ENCODE measurements at regions not wholly inside any gene's neighbourhood (a gene's known extent, or its start where the extent isn't known, plus 50 kb on each side); places are given as distances from the start of the nearest gene placed in this dataset.

DNA sequence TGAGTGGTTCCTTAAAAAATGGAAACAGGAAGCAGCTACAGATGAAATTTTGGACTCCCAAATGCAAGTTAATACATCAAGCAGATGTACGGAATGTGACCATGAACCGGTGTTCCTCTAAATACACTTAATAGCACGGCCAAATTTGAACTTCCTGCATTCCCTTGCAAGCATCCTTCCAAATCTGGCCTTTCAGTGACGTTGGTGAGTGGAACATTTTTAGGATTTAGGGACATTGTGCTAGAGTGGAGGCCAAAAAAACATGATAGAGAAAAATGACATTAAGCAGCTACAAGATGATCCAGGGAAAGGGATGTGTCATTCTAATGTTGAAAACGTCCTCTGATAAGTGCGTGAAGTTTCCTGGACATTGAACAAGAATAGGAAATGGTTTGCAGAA lies 62.1 kb downstream of the CTAGE1 start:
- DNase-seq (ENCODE audit: low read depth, low spot score) = no peak

DNA sequence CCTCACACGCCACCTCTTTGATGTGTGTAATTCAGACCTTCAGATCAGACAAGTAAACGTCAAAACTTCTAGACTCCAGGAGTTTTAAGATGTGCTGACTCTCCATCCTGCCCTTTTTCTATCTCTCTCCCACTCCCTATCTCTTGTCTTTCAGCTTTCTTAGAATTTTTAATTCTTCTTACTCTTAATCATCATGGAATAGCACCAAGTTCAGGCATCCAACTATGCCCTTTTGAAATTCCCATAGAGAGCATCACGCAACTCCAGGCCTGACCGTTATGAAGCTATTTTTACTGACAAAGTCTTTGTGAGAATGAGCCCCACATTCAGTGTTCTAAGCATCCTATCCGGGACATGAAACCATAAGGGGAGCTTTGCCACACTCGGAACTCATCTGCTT lies 62.6 kb downstream of the CTAGE1 start:
- no peak for DNase-seq (ENCODE audit: low read depth, low spot score)

DNA sequence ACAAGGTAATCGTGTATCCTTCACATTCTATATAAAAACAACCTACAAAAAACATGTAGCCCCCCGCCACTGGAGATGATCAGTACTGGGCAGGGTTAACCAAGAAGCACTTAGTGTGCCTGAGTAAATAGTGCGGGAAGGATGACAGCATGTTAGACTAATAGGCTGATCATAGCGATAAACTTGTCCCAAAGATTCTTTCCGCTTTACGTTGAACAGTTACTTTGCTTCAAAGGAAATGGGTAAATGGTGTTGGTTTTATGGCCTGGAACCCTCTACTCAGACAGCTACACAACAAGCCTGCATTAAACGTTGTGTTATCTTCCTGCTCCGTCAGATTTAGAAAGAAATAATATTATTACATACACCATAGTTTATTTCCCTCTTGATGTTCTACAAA lies 67.7 kb downstream of the CTAGE1 start:
- no peak for DNase-seq (ENCODE audit: low read depth, low spot score)

DNA sequence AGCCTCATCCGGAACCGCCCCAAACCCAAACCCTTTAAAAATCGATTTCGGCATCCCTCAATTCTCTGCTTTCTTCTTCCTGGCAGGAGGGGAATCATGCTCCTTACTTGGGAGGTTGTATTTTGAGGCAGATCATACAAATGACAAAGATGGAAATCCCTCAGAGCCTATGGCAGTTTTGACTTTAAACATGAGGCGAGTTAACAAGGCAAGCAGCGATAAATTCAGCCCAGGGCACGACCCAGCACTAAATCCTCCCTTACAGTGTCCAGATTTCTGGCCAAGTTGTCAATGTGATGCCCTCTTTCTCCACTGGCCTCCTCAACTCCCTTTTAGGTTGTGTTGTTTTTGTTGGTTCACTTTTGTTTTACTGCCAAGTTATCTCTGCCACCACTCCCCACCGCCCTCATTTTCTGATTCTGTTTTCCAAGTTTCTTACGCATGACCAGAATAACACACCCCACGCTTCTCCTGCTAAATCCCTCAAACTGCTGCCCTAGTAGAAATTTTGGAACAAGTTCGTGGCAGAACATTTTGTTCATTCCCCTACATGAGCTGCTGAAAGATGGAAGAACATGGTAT lies 68.3 kb downstream of the CTAGE1 start:
- DNase-seq (ENCODE audit: low read depth, low spot score) = no peak

DNA sequence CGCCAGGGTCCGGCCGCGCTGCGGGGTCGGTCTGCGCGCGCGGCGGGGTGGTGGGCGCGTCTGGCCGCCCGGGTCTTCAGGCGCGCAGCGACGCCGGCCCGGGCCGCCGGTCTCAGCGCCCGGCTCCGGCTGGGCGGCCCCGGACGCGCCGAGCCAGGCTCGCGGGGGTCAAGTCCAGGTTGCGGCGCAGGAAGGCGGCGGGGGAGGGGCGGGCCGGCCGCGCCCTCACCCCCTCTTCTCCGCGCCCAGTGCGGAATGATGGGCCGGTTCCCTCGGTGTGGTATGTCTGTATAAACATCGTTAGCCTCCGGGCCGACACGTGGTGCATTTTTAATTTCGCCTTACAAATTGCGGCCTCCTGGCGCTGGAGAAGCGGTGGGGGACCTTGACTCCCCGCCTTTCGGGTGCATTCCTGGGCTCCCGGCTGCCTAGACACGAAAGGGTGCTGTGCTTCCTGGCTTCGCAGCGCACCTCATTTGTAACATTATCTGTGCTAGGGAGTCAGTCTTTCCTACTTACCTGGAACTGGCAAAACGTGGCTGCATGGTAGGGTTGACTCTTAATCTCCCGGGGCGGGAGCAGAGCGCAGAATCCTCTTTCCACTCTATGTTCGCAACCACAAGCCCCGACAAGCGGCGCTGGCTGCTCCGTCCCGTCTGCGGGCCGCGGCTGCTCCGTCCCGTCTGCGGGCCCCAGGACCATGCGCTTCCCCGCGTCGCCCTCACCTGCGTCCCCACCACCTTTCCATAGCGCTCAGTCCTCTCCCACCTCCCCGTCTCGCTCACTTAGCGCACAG lies 69.0 kb downstream of the CTAGE1 start:
- DNase-seq (ENCODE audit: low read depth, low spot score) = no peak

DNA sequence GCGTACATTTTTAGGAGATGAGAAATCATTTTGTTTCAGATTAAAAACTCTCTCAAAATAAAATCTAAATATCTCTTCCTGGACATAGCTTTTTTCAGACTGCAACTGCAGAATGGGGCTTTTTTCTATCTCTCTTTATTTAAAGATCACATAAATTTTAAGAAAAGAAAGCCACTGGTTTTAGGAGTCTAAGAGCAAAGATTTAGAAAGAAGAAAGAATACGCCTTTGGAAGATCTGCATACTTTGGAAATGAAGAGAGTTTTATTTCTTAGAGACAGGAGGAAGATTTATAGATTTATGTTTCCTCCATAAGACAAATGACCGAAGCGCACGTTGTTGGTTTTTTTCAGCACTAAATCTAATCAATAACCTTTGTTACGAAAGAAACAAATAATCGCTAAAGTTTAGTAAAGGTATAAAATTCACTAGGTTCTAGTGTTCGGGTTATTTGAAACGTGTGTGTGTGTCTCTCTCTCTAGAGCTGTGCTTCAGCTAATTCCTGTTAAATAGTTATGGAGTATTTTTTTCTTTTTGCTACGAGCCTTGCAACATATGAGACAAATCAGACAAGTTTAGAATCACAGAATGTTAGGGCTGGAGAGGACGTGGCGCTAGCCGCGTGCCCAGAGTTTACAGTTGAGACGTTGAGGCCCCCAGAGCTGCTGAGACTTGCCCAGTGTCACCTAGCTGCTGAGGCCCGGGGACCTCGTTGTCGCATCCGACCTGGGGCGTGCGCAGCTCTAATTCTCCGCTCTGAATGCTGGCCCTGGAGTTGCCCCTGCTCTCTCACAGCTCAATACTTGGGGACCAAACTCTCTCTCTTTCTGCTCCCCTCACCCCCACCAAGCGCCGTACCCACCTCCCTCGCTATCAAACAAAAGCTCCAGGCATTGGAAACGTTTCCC lies 69.9 kb downstream of the CTAGE1 start:
- no peak for DNase-seq (ENCODE audit: low read depth, low spot score)

DNA sequence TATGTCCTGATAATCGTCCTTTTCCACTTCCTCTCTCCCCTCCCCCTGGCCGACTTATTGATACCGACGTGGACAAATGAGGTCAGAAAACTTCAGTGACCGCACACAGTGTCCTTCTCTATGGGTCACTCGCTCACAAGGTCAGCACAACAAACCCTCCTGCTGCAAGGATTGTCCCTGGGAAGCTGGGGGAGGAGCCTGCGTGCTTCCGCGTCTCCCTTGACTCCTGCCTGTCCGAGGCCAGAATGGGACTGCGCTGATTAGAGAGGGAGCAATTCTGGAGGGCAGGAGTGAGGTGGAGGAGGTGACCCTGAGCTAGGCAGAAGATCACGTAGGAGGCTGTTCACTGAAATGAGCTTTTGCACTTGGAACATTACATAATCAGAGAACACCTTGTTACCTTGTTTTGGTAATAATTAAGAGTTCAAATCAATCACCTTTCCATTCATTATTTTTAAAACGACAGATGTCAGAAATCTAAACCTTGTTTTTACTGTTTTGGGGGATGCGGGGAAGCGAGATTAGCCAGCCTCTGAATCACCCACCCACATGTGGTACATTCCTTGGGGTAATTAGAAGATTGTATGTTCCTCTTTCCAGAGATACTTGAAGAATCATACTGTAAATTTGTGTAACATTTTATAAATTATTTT lies 70.6 kb downstream of the CTAGE1 start:
- no peak for DNase-seq (ENCODE audit: low read depth, low spot score)

DNA sequence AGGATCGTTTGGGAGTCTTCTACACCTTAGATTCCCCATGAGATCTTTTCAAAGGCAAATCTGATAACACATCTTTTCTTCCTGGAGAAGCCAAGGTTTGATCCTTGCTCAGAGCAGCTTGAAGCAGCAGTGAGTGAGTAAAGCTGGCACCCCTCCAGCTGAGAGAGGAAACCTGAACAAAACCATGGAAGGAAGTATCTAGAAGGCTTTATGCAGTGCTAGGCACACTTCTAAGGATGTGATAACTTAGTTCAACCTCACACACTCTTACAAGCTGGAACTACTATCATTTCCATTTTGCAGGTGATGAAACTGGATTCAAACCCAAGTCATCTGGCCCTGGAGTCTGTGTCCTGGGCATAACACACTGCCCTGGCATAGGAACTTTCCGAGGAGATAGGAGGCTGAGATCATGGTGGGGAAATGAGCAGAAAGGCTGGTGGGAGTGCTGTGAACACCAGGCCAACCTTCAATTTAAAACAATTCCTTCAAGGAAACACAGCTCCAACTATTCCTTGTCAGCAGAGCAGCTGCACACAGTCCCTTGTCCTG lies 71.2 kb downstream of the CTAGE1 start:
- no peak for DNase-seq (ENCODE audit: low read depth, low spot score)

DNA sequence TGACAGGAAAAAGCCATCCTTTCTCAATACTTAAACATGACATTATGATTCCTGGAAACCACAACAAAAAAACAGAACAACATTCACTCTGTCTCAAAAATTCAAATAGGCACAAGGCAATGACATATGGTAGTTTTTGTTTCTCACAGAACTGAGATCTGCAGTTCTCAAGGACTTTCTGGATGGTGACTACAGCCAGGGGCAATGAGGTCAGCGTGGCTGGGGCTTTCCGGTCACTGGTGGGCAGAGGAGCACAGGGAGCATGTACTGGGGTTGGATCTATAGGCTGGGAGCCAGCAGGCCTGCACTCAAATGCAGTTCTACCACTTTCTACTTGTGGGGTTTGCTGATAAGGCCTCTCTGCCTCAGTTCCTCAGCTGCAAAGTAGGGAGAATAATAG lies 72.0 kb downstream of the CTAGE1 start:
- DNase-seq (ENCODE audit: low read depth, low spot score) = no peak

DNA sequence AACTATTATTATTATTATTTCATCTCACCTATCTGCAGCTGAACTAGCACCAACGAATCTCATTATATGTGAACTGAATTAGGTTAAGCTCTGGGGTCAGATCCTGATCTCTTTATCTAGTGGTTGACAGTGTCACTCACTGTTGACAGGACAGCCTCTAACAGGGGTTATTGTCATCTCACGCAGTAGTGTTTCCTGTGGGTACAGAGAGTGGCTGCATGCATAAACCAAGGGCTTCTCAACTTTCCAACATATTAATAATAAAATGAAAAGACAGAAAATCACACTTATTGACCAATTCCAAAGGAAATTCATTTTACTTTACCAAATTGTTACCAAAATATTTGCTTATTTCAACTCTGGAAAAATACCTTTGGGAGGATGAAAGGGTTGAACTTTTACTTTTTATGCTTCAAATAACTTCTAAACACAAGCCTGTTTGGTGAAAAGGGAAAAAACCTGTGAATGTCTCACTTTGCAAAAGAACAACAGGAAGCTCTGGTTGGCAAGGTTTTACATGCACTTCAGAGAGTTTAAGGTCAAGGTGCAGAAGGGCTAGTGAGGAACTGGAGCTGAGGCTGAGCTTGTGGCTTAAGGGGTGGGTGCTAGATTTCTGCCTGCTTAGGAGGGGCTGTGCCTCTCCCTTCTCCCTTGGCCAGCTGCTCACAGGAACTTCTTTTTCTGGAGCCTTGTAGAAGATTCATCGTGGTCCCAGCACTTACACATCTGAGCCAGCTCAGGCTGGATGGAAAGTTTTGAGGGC lies 72.6 kb downstream of the CTAGE1 start:
- DNase-seq (ENCODE audit: low read depth, low spot score) = no peak

DNA sequence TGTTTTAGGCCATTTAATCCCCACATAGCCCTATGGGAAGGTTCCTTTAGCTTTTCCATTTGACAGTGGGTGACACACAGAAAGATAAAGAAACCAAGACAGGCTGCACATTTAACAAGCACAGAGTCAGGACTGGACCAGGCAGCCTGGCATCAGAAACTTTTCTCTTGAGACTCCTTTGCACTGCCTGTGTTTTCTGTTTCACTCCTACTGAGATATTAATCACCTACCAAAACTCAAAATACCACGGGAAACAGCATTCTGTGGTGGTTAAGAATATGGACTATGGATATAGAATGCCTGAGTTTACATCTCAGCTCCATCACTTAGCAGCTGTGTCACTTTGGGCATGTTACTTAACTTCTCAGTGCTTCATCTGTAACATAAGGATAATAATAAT lies 73.3 kb downstream of the CTAGE1 start:
- no peak for DNase-seq (ENCODE audit: low read depth, low spot score)

DNA sequence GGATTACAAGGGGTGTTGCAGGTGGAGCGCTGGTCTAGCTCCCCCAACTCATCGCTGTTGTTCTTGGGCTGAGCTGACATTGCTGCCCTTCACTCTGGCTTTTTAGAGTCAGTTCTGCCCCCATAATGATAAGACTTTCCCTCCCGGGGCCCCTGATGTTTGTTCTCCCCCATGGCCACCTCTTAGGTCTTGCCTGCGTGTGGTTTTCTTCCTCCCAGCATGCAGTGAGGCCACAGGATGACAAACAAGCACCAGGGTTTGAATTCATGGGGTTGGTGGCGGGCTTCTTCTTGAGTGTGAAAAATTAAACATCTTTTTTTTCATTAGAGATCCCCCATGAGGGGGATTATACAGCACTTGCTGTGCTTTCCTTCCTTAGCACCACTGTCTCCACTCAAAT lies 74.1 kb downstream of the CTAGE1 start:
- no peak for DNase-seq (ENCODE audit: low read depth, low spot score)

DNA sequence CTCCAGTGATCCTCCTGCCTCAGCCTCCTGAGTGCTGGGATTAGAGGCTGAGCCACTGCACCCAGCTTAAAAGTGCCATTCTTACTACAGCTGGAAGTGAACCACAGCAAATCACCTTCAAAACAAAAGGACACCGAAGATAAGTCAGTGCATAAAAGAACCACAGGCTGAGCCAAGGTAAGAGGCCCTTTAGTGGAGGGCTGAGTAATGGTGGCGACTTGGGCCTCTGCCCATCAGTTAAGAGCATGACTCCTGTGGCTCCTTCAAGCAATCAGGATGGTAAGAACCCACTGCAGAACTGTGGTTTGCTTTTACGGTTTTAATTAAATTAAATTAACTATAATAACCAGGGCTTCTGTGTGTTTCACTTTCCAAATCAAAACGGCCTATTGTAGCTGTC lies 75.1 kb downstream of the CTAGE1 start:
- DNase-seq (ENCODE audit: low read depth, low spot score) = no peak

DNA sequence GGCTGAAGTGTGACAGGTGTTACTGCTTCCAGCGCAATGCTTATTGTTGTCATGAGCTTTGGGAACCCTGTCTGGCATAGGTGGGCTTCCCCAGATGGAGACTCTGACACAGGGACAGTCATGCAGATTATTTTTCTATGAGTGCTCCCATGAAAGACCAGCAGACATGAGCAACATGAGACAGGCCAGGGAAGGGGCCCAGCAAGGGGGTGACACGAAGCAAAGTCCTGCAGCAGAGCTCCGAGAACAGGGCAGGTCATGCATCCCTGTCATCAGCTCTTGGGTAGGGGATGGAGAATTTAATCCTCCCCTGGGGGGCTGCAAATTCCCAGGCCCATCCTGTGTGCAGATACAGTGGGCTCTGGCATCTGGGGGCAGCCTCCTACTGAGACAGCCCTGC lies 77.4 kb downstream of the CTAGE1 start:
- no peak for DNase-seq (ENCODE audit: low read depth, low spot score)

DNA sequence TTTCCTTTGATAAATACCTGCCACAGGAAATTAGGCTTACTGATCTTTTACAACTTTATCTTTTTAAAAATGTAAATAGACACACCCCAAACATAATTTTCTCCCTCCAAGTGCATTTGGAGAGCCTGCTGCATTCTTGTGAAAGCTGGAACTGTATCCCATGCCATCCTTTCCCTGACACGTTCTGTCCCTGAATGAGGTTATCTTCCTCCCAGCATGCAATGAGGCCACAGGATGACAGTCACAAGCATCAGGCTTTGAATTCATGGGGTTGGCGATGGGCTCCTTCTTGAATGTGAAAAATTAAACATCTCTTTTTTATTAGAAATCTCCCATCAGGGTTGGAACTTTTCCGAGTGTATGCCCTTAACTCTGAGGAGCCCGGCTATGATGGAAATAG lies 77.8 kb downstream of the CTAGE1 start:
- DNase-seq (ENCODE audit: low read depth, low spot score) = no peak

DNA sequence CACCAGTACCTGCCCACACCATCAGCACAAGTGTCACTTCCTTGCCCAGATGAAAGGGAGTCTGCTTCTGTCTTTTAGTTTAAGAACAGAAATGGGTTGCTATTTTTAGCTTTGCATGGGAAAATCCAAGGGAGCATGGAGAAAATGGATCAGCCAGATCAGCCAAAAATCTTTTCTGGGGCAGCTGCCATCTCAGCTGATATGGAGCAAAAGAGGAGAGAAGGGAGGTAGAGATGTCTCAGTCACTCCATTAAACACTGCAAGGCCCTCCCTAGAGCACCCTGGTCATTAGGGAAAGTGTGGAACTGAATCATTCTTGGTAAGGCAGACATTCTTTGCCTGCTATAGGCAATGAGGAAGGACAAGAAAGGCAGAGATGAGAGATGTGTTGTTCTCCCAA lies 79.9 kb downstream of the CTAGE1 start:
- DNase-seq (ENCODE audit: low read depth, low spot score) = no peak

DNA sequence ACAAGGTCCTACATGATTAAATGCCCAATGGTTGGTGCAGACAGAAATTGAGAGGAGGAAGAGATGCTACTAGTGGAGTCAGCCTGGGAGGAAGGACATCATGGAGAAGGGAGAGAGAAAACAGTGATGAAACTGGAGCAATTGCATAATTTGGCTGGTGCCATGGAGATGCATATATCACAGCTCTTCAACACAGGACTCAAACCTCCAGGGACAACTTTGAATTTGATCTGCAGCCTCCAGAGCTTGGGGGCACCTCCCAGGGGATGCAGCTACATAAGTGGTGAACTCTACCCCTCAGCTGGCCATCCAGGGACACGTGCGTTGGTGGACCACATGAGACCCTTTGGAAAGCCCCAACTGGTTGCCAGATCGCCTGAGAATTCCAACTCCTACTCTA lies 80.4 kb downstream of the CTAGE1 start:
- no peak for DNase-seq (ENCODE audit: low read depth, low spot score)

DNA sequence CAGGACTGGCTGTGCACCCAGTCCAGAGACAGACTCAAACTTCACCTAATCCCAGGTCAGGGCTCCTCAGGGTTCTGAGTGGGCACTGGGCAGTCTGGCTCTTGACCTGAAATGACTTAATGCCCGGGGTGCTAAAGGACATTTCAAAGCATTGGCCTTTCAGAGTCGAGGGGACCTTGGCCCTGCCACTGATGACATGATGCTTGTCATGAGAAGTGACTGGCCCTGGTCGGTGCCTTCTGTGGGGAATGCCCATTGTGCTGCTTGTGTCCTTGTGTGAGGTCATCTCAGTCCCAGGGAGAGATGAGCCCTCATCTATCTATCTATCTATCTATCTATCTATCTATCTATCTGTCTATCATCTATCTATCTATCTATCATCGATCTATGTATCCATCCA lies 81.3 kb downstream of the CTAGE1 start:
- DNase-seq (ENCODE audit: low read depth, low spot score) = no peak

DNA sequence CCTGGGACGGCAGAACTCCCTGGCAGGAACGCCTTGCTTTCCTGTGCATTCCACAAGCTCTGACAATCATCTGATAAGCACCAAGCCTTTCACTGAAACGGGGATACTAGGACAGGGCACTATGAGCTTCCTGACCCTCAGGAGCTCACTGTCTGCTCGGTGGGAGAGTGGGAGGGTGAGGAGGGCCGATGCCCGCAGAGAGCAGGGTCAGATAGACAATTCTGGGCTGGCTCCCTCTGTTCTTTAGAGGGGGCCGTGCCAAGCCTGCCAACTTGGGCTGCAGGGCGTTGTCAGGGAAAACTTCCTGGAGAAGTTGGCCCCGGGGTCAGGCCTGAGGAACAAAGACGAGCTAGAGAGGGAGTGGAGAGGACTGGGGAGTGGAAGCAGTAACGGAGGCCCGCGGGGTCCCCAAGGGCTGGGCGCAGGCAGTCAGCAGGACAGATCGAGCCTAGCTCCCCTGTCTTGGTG lies 82.0 kb downstream of the CTAGE1 start:
- DNase-seq (ENCODE audit: low read depth, low spot score) = no peak

DNA sequence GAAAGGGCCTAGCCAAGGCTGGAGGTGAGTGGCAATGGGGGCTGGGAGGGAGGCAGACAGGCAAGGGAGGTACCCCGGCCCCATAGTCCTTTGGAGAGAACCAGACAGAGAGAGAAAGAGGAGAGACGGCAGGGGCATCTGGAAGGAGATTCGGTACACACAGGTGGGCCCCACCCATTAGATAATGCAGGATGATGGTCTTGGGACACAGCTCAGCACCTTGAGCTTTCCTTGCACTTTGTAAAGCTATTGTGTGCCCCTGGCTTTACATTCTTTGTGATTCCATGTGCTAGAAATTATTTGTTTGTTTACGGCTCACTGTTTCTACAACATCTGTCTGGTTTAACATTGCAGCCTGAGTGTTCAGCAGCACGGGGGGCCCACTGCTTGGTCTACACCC lies 83.1 kb downstream of the CTAGE1 start:
- DNase-seq (ENCODE audit: low read depth, low spot score) = no peak

DNA sequence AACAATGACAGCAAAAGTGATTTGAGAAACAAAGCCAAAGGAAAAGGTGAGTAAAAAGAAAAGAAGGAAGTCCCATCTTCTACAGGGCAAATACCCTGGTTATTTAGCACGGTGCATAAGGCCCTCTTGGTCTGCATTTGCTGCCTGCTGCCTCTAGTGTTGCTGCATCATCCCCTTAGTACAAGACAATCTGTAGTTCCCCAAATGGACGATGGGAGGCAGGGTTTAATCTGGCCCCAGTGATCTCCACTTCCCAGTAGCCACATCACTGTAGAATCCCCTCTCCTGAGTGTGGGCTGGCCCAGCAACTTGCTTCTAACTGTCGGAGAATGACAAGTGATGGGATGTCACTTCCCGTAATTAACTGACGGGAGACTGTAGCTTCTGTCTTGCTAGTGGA lies 85.1 kb downstream of the CTAGE1 start:
- no peak for DNase-seq (ENCODE audit: low read depth, low spot score)

Measured in brain pericyte (primary cell).